GM12892 (cell line): ENCODE measurements at regions not wholly inside any gene's neighbourhood (a gene's known extent, or its start where the extent isn't known, plus 50 kb on each side); places are given as distances from the start of the nearest gene placed in this dataset.

Experiments used
- POLR2AphosphoS5 ChIP-seq: IDR thresholded peaks from 2 replicates; pipeline ENCODE4 v1.6.1; 2011; ENCODE audit warnings: low read depth, low read length, control low read depth
- TAF1 ChIP-seq: IDR thresholded peaks from 2 replicates; pipeline ENCODE4 v1.6.1; 2011; ENCODE audit warnings: low read depth, mild to moderate bottlenecking, control low read depth, low read length, borderline replicate concordance

- TF ChIP-seq POLR2AphosphoS5 = no peak
- TF ChIP-seq TAF1 = no peak
Observed at GRCh38 chr2:134144651-134145050, 109.2 kb upstream of the MGAT5 start.
